H9 (cell line): ENCODE measurements at regions not wholly inside any gene's neighbourhood (a gene's known extent, or its start where the extent isn't known, plus 50 kb on each side); places are given as distances from the start of the nearest gene placed in this dataset.

Source experiments
- DNase-seq: peaks from one replicate; pipeline ENCODE4 v3.0.0-alpha.2; 2017
- H2AFZ ChIP-seq: one replicate; pipeline ENCODE4 v1.6.1; 2013; ENCODE audit warnings: mild to moderate bottlenecking, low read length, control low read depth, moderate library complexity
- H2AK5ac ChIP-seq: 2 replicates; pipeline ENCODE4 v1.6.1; 2013; ENCODE audit warnings: low read length, control low read depth, mixed read lengths; ENCODE audit not compliant: insufficient read length
- H2BK120ac ChIP-seq: one replicate; pipeline ENCODE4 v1.6.1; 2013; ENCODE audit warnings: low read depth, mild to moderate bottlenecking, low read length, control low read depth, inconsistent platforms; ENCODE audit not compliant: poor library complexity, severe bottlenecking
- H2BK12ac ChIP-seq: 2 replicates; pipeline ENCODE4 v1.6.1; 2013; ENCODE audit warnings: low read length, control low read depth, mixed read lengths, low read depth; ENCODE audit not compliant: insufficient read length
- H2BK15ac ChIP-seq: 2 replicates; pipeline ENCODE4 v1.6.1; 2013; ENCODE audit warnings: low read depth, low read length, control low read depth
- H2BK20ac ChIP-seq: one replicate; pipeline ENCODE4 v1.6.1; 2013; ENCODE audit warnings: low read depth, mild to moderate bottlenecking, low read length, control low read depth, inconsistent platforms; ENCODE audit not compliant: poor library complexity, severe bottlenecking
- H2BK5ac ChIP-seq: 2 replicates; pipeline ENCODE4 v1.6.1; 2013; ENCODE audit warnings: low read length, control low read depth, mixed read lengths; ENCODE audit not compliant: insufficient read length
- H3K14ac ChIP-seq: 2 replicates; pipeline ENCODE4 v1.6.1; 2013; ENCODE audit warnings: low read length, control low read depth; ENCODE audit not compliant: insufficient read depth
- H3K18ac ChIP-seq: 2 replicates; pipeline ENCODE4 v1.6.1; 2013; ENCODE audit warnings: low read depth, mild to moderate bottlenecking, mixed read lengths, low read length, control low read depth; ENCODE audit not compliant: insufficient read length
- H3K23ac ChIP-seq: 2 replicates; pipeline ENCODE4 v1.6.1; 2013; ENCODE audit warnings: low read length, control low read depth, mixed read lengths, low read depth; ENCODE audit not compliant: insufficient read length
- H3K23me2 ChIP-seq: 2 replicates; pipeline ENCODE4 v1.6.1; 2013; ENCODE audit warnings: low read depth, mild to moderate bottlenecking, mixed read lengths, low read length, control low read depth; ENCODE audit not compliant: insufficient read length, poor library complexity, severe bottlenecking
- H3K27ac ChIP-seq: 2 replicates; pipeline ENCODE4 v1.5.1; 2013; ENCODE audit warnings: low read length, control low read depth, mixed read lengths, low read depth; ENCODE audit not compliant: insufficient read length
- H3K27me3 ChIP-seq: 2 replicates; pipeline ENCODE4 v1.6.1; 2013; ENCODE audit warnings: low read length, control low read depth, inconsistent platforms; ENCODE audit not compliant: insufficient read depth
- H3K4ac ChIP-seq: 2 replicates; pipeline ENCODE4 v1.6.1; 2013; ENCODE audit warnings: low read depth, mild to moderate bottlenecking, control low read depth, inconsistent platforms, low read length, moderate library complexity
- H3K4me1 ChIP-seq: 2 replicates; pipeline ENCODE4 v1.6.1; 2013; ENCODE audit warnings: low read length, control low read depth, inconsistent platforms; ENCODE audit not compliant: insufficient read depth
- H3K4me2 ChIP-seq: 2 replicates; pipeline ENCODE4 v1.6.1; 2013; ENCODE audit warnings: low read length, control low read depth, mixed read lengths; ENCODE audit not compliant: insufficient read length, insufficient read depth
- H3K56ac ChIP-seq: 2 replicates; pipeline ENCODE4 v1.6.1; 2013; ENCODE audit warnings: low read depth, mild to moderate bottlenecking, mixed read lengths, low read length, control low read depth; ENCODE audit not compliant: insufficient read length
- H3K79me1 ChIP-seq: 2 replicates; pipeline ENCODE4 v1.6.1; 2013; ENCODE audit warnings: low read depth, mild to moderate bottlenecking, moderate library complexity, low read length, control low read depth, inconsistent platforms; ENCODE audit not compliant: insufficient read depth, poor library complexity, severe bottlenecking
- H3K79me2 ChIP-seq: 2 replicates; pipeline ENCODE4 v1.6.1; 2013; ENCODE audit warnings: low read length, control low read depth, inconsistent platforms; ENCODE audit not compliant: insufficient read depth
- H3K9ac ChIP-seq: 2 replicates; pipeline ENCODE4 v1.6.1; 2013; ENCODE audit warnings: low read length, control low read depth, mixed read lengths; ENCODE audit not compliant: insufficient read length; ENCODE audit errors: extremely low read depth
- H3K9me3 ChIP-seq: one replicate; pipeline ENCODE4 v1.6.1; 2013; ENCODE audit warnings: low read depth, low read length, inconsistent platforms; ENCODE audit not compliant: control insufficient read depth
- H3T11ph ChIP-seq: one replicate; pipeline ENCODE4 v1.6.1; 2013; ENCODE audit warnings: mild to moderate bottlenecking, low read length, control low read depth, inconsistent platforms
- H4K20me1 ChIP-seq: one replicate; pipeline ENCODE4 v1.6.1; 2013; ENCODE audit not compliant: control insufficient read depth, insufficient read length, insufficient read depth
- H4K5ac ChIP-seq: 2 replicates; pipeline ENCODE4 v1.6.1; 2013; ENCODE audit warnings: low read depth, mild to moderate bottlenecking, mixed read lengths, low read length, control low read depth; ENCODE audit not compliant: insufficient read length
- H4K8ac ChIP-seq: replicated peaks from 2 replicates; pipeline ENCODE4 v1.6.1; 2013; ENCODE audit warnings: low read length, control low read depth, mixed read lengths, low read depth; ENCODE audit not compliant: insufficient read length
- H4K91ac ChIP-seq: 2 replicates; pipeline ENCODE4 v1.6.1; 2013; ENCODE audit warnings: low read depth, mild to moderate bottlenecking, moderate library complexity, mixed read lengths, low read length, control low read depth; ENCODE audit not compliant: insufficient read length
- H3K27ac Mint-ChIP-seq, 3 experiments: 2 replicates in 2 of 3; 3 replicates in 1 of 3; pipeline ENCODE4 v1.8.0; 2020 to 2021; ENCODE audit warnings: mixed read lengths in 3 of 3, mild to moderate bottlenecking in 1 of 3, moderate library complexity in 1 of 3
- H3K27me3 Mint-ChIP-seq: 2 replicates; pipeline ENCODE4 v1.8.0; 2021; ENCODE audit warnings: low read depth, mild to moderate bottlenecking, moderate library complexity, mixed read lengths
- H3K36me3 Mint-ChIP-seq, 3 experiments: 2 replicates in 2 of 3; 3 replicates in 1 of 3; pipeline ENCODE4 v1.8.0; 2020 to 2021; ENCODE audit warnings: low read depth in 3 of 3, mixed read lengths in 3 of 3; ENCODE audit not compliant: insufficient read depth in 1 of 3
- H3K4me1 Mint-ChIP-seq, 2 experiments: 2 replicates each; pipeline ENCODE4 v1.8.0; 2020; ENCODE audit warnings: mixed read lengths in 2 of 2
- H3K4me3 Mint-ChIP-seq, 2 experiments: 2 replicates in 1 of 2; 3 replicates in 1 of 2; pipeline ENCODE4 v1.8.0; 2020 to 2021; ENCODE audit warnings: mild to moderate bottlenecking in 2 of 2, mixed read lengths in 2 of 2, moderate library complexity in 1 of 2
- H3K9me3 Mint-ChIP-seq, 2 experiments: 2 replicates in 1 of 2; 3 replicates in 1 of 2; pipeline ENCODE4 v1.8.0; 2020; ENCODE audit warnings: mild to moderate bottlenecking in 2 of 2, mixed read lengths in 2 of 2, moderate library complexity in 1 of 2
- WGBS: extraction: QIAGEN DNeasy Blood & Tissue Kit; methylation state at CpG from one replicate; pipeline ENCODE4 v1.1.7; 2013; ENCODE audit warnings: missing lambda C conversion rate, low lambda C conversion rate, mixed read lengths; ENCODE audit not compliant: insufficient read length; ENCODE audit errors: extremely low coverage; 5-methylcytosine and 5-hydroxymethylcytosine counted together
- TF ChIP-seq, protein P1 (sequence below): fragments of 200-600 bp; sonication (generic); conservative IDR thresholded peaks from 3 replicates; pipeline ENCODE4 v1.8.0; 2021; ENCODE audit warnings: antibody characterized with exemption, mild to moderate bottlenecking

DNA sequence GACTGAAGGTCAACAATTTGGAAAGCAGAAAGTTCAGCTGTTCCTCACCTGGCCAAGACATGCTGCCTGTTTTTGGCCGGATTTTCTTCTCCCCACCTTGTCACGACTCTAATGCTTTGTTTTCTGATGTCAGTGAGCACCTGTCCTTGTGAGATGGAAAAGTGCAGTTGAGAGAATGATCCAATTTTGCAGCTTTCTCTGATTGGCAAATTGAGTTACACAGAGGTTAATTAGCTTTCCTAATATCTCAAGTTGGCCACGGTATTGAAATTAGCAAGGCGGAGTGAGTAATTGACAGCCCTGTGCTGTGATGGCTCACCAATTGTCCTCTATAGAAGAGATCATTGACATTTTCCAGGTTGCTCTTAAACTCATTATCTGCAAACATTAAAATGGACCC lies 126.8 kb upstream of the VCX3A start:
- Histone ChIP-seq H2BK5ac (no peak overlapping the region), H2AK5ac (no peak overlapping the region), H3T11ph (no peak overlapping the region), H2BK12ac (no peak overlapping the region), H3K9me3 (peaks cover 15% of the 10 kb centered on the region), H3K27ac (no peak overlapping the region), H4K20me1 (no peaks in the 10 kb centered on the region), H3K4me1 (no peaks in the 10 kb centered on the region), H4K5ac (no peak overlapping the region), H2AFZ (no peak overlapping the region), H4K8ac (no peak overlapping the region), H2BK15ac (no peak overlapping the region), H3K79me2 (no peaks in the 10 kb centered on the region), H3K56ac (no peak overlapping the region), H3K79me1 (no peaks in the 10 kb centered on the region), H3K27me3 (no peaks in the 10 kb centered on the region), H3K4me2 (no peak overlapping the region), H3K23me2 (no peaks in the 10 kb centered on the region), H4K91ac (no peak overlapping the region), H3K18ac (no peak overlapping the region), H2BK120ac (no peak overlapping the region), H3K9ac (no peak overlapping the region), H3K4ac (no peak overlapping the region), H2BK20ac (no peak overlapping the region), H3K14ac (no peak overlapping the region), H3K23ac (no peak overlapping the region)
- TF ChIP-seq, protein P1, sequence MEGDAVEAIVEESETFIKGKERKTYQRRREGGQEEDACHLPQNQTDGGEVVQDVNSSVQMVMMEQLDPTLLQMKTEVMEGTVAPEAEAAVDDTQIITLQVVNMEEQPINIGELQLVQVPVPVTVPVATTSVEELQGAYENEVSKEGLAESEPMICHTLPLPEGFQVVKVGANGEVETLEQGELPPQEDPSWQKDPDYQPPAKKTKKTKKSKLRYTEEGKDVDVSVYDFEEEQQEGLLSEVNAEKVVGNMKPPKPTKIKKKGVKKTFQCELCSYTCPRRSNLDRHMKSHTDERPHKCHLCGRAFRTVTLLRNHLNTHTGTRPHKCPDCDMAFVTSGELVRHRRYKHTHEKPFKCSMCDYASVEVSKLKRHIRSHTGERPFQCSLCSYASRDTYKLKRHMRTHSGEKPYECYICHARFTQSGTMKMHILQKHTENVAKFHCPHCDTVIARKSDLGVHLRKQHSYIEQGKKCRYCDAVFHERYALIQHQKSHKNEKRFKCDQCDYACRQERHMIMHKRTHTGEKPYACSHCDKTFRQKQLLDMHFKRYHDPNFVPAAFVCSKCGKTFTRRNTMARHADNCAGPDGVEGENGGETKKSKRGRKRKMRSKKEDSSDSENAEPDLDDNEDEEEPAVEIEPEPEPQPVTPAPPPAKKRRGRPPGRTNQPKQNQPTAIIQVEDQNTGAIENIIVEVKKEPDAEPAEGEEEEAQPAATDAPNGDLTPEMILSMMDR = no peak
- Mint-ChIP-seq H3K9me3 (peaks cover 24 to 29% of the 10 kb centered on the region in 2 experiments), H3K27ac (no peak overlapping the region), H3K27me3 (no peaks in the 10 kb centered on the region; the same call in 1 of the 2 replicates), H3K4me1 (peaks cover 30 to 39% of the 10 kb centered on the region in 2 experiments), H3K36me3 (peaks cover 30 to 43% (median 33%) of the 10 kb centered on the region in 3 experiments), H3K4me3 (no peak overlapping the region)
- WGBS = no CpG with 5 or more reads among the region's 4 CpGs
- no peak for DNase-seq
